GM23338 (cell line): ENCODE measurements at regions not wholly inside any gene's neighbourhood (a gene's known extent, or its start where the extent isn't known, plus 50 kb on each side); places are given as distances from the start of the nearest gene placed in this dataset.
A peak's percentile ranks its signal among the peaks of the same experiment; 100 is the strongest.

Experiments
- ATAC-seq: fragments of 200-7000 bp; cut with Tn5 transposase; 3 replicates; pipeline ENCODE4 v1.9.1; 2020
- DNase-seq: peaks from one replicate; pipeline ENCODE4 v3.0.0-alpha.2; 2015; ENCODE audit warnings: low spot score
- H2AFZ ChIP-seq: fragments of 200-600 bp; sonication (generic); 2 replicates; pipeline ENCODE4 v1.8.0; 2016; ENCODE audit warnings: antibody characterized with exemption, mild to moderate bottlenecking, moderate library complexity
- H3F3A ChIP-seq: fragments of 200-600 bp; sonication (generic); replicated peaks from 2 replicates; pipeline ENCODE4 v1.8.0; 2017; ENCODE audit warnings: antibody characterized with exemption, mixed run types, low read depth
- H3K27ac ChIP-seq: fragments of 200-600 bp; sonication (generic); 2 replicates; pipeline ENCODE4 v1.6.1; 2016; ENCODE audit warnings: low read depth
- H3K27me3 ChIP-seq: fragments of 200-600 bp; sonication (generic); 2 replicates; pipeline ENCODE4 v1.8.0; 2016; ENCODE audit warnings: mild to moderate bottlenecking, mixed run types, moderate library complexity; ENCODE audit not compliant: insufficient read depth
- H3K36me3 ChIP-seq: fragments of 200-600 bp; sonication (generic); 2 replicates; pipeline ENCODE4 v1.8.0; 2016; ENCODE audit warnings: mild to moderate bottlenecking; ENCODE audit not compliant: insufficient read depth
- H3K4me1 ChIP-seq: fragments of 200-600 bp; sonication (generic); 2 replicates; pipeline ENCODE4 v1.8.0; 2016; ENCODE audit warnings: mild to moderate bottlenecking, moderate library complexity; ENCODE audit not compliant: insufficient read depth
- H3K4me2 ChIP-seq: fragments of 200-600 bp; sonication (generic); 2 replicates; pipeline ENCODE4 v1.7.1; 2017; ENCODE audit warnings: mixed run types
- H3K4me3 ChIP-seq: fragments of 200-600 bp; sonication (generic); 2 replicates; pipeline ENCODE4 v1.6.1; 2016; ENCODE audit warnings: mixed run types
- H3K79me2 ChIP-seq: fragments of 200-600 bp; sonication (generic); replicated peaks from 2 replicates; pipeline ENCODE4 v1.8.0; 2017; ENCODE audit warnings: mild to moderate bottlenecking; ENCODE audit not compliant: insufficient read depth
- H3K9me2 ChIP-seq: fragments of 200-600 bp; sonication (generic); 2 replicates; pipeline ENCODE4 v1.8.0; 2017; ENCODE audit not compliant: insufficient read depth
- H4K20me1 ChIP-seq: fragments of 200-600 bp; sonication (generic); replicated peaks from 2 replicates; pipeline ENCODE4 v1.8.0; 2017; ENCODE audit warnings: mild to moderate bottlenecking; ENCODE audit not compliant: insufficient read depth
- H3K27ac Mint-ChIP-seq: 2 replicates; pipeline ENCODE4 v1.8.0; 2020; ENCODE audit warnings: inconsistent platforms, mild to moderate bottlenecking, moderate library complexity, mixed read lengths
- H3K27me3 Mint-ChIP-seq: 3 replicates; pipeline ENCODE4 v1.8.0; 2022; ENCODE audit warnings: low read depth, mild to moderate bottlenecking, moderate library complexity, mixed read lengths, inconsistent platforms; ENCODE audit not compliant: insufficient read depth, poor library complexity
- H3K36me3 Mint-ChIP-seq: 3 replicates; pipeline ENCODE4 v1.8.0; 2021; ENCODE audit warnings: low read depth, mild to moderate bottlenecking, inconsistent platforms, moderate library complexity, mixed read lengths
- H3K4me1 Mint-ChIP-seq: 3 replicates; pipeline ENCODE4 v1.8.0; 2020; ENCODE audit warnings: mild to moderate bottlenecking, inconsistent platforms, mixed read lengths
- H3K4me3 Mint-ChIP-seq: 3 replicates; pipeline ENCODE4 v1.8.0; 2021; ENCODE audit warnings: moderate library complexity, mild to moderate bottlenecking, inconsistent platforms, mixed read lengths
- H3K9me3 Mint-ChIP-seq: 3 replicates; pipeline ENCODE4 v1.8.0; 2020; ENCODE audit warnings: moderate library complexity, mild to moderate bottlenecking, inconsistent platforms, mixed read lengths
- CTCF ChIP-seq, 2 experiments: fragments of 200-600 bp in 1 of 2; sonication (generic) in 1 of 2; conservative IDR thresholded peaks; 2 replicates each; pipeline versions ENCODE4 v1.5.1 to v1.6.1; 2016 to 2017; ENCODE audit warnings: antibody characterized with exemption in 2 of 2, low read depth in 2 of 2, mild to moderate bottlenecking in 2 of 2, moderate library complexity in 1 of 2
- ETS1 ChIP-seq: IDR thresholded peaks from 2 replicates; pipeline ENCODE4 v1.6.1; 2016; ENCODE audit warnings: antibody characterized with exemption
- REST ChIP-seq: IDR thresholded peaks from one replicate; pipeline ENCODE4 v1.6.1; 2018; ENCODE audit warnings: antibody characterized with exemption; ENCODE audit not compliant: unreplicated experiment
- STAT1 ChIP-seq: IDR thresholded peaks from one replicate; pipeline ENCODE4 v1.6.1; 2016; ENCODE audit warnings: antibody characterized with exemption; ENCODE audit not compliant: unreplicated experiment
- ZNF331 ChIP-seq: fragments of 250-450 bp; sonication (Bioruptor Pico); IDR thresholded peaks from 2 replicates; pipeline ENCODE4 v1.5.0; 2020; ENCODE audit warnings: low read depth, mild to moderate bottlenecking, moderate library complexity

- no peak for TF ChIP-seq CTCF (conservative IDR thresholded peaks at IDR 0.05; ENCODE audit: low read depth in 2 of 2)
- TF ChIP-seq STAT1, result no peak
- TF ChIP-seq REST, result no peak
- no peak for TF ChIP-seq ZNF331 (CRISPR knock-in tag)
These were observed 404.2 kb upstream of the RGMA start (continued) for GRCh38 chr15:93493172-93493571.

GRCh38 chr15:93491291-93491690, 402.3 kb upstream of the RGMA start:
- H3K36me3 ChIP-seq, result no peaks in the 10 kb centered on the region
- H4K20me1 ChIP-seq, result no peaks in the 10 kb centered on the region
- DNase-seq, result no peak
- H3F3A ChIP-seq, result no peaks in the 10 kb centered on the region
- Mint-ChIP-seq H3K36me3 (no peaks in the 10 kb centered on the region), H3K9me3 (no peaks in the 10 kb centered on the region), H3K27me3 (no peaks in the 10 kb centered on the region), H3K27ac (no peak overlapping the region), H3K4me3 (no peak overlapping the region), H3K4me1 (peaks cover 2% of the 10 kb centered on the region; the same call in 2 of the 3 replicates)
- H3K9me2 ChIP-seq, result no peaks in the 10 kb centered on the region
- no peak overlapping the region for H3K4me2 ChIP-seq
- H3K4me3 ChIP-seq, result no peak overlapping the region
- no peak overlapping the region for H2AFZ ChIP-seq
- no peaks in the 10 kb centered on the region for H3K27me3 ChIP-seq
- H3K27ac ChIP-seq, result no peak overlapping the region
- H3K79me2 ChIP-seq, result no peaks in the 10 kb centered on the region
- ATAC-seq, result no peak
- TF ChIP-seq ZNF331 (CRISPR knock-in tag) (no peak), ETS1 (no peak), STAT1 (no peak)
- H3K4me1 ChIP-seq, result peaks cover 12% of the 10 kb centered on the region; the same call in 1 of the 2 replicates

- no peak overlapping the region for H3K27ac ChIP-seq
- no peaks in the 10 kb centered on the region; the same call in 2 of the 3 replicates for H3K9me3 Mint-ChIP-seq
- 0 out of 2 replicates have a peak overlapping the region, but pooled peaks have one; percentile 19 for H3K27ac Mint-ChIP-seq
- DNase-seq, result no peak
- no peaks in the 10 kb centered on the region for H3K4me1 Mint-ChIP-seq
- H3K4me3 ChIP-seq, result no peak overlapping the region
- peaks cover 6% of the 10 kb centered on the region; the same call in 1 of the 2 replicates for H3K4me1 ChIP-seq
- H3K27me3 Mint-ChIP-seq, result no peaks in the 10 kb centered on the region
- H3K36me3 ChIP-seq, result no peaks in the 10 kb centered on the region
- H3F3A ChIP-seq, result no peaks in the 10 kb centered on the region
- ATAC-seq, result no peak
- no peak overlapping the region for H3K4me2 ChIP-seq
- H3K36me3 Mint-ChIP-seq, result no peaks in the 10 kb centered on the region
- no peak overlapping the region for H3K4me3 Mint-ChIP-seq
- no peaks in the 10 kb centered on the region for H3K79me2 ChIP-seq
- H2AFZ ChIP-seq, result no peak overlapping the region
- no peaks in the 10 kb centered on the region; the same call in 1 of the 2 replicates for H3K9me2 ChIP-seq
- H3K27me3 ChIP-seq, result no peaks in the 10 kb centered on the region
- H4K20me1 ChIP-seq, result no peaks in the 10 kb centered on the region
- no peak for TF ChIP-seq REST
These were observed 399.3 kb upstream of the RGMA start for GRCh38 chr15:93488296-93488713.
